SK-N-SH (cell line): ENCODE measurements at regions not wholly inside any gene's neighbourhood (a gene's known extent, or its start where the extent isn't known, plus 50 kb on each side); places are given as distances from the start of the nearest gene placed in this dataset.

Experiments used
- CTCF ChIA-PET: fragments of 300-600, 350-600 bp; formaldehyde crosslinking; extraction: SDS; loops from one replicate; lab custom pipeline; 2021; lab: Yijun Ruan, JAX
- POLR2A ChIA-PET: fragments of 350-600 bp; sonication (Branson Sonifier 250); formaldehyde crosslinking; extraction: SDS; loops from one replicate; lab custom pipeline; 2020; ENCODE audit warnings: antibody characterized with exemption, inconsistent platforms; lab: Yijun Ruan, JAX
- DNase-seq: peaks from one replicate; pipeline ENCODE4 v3.0.0; 2012
- H2AFZ ChIP-seq: fragments of 200-600 bp; sonication (generic); 2 replicates; pipeline ENCODE4 v1.8.1; 2016; ENCODE audit warnings: antibody characterized with exemption, mild to moderate bottlenecking, low read depth
- H3F3A ChIP-seq: fragments of 200-600 bp; sonication (generic); replicated peaks from 2 replicates; pipeline ENCODE3; 2016; ENCODE audit warnings: antibody characterized with exemption, mild to moderate bottlenecking; ENCODE audit not compliant: insufficient read depth
- H3K27ac ChIP-seq, 2 experiments: fragments of 200-500 bp in 1 of 2; fragments of 200-600 bp in 1 of 2; sonication (Bioruptor generic) in 1 of 2; sonication (generic), shearing (Covaris generic) in 1 of 2; 2 replicates each; pipeline versions ENCODE4 v1.5.1 to v1.6.1; 2014 to 2016; ENCODE audit warnings: low read depth in 2 of 2, inconsistent platforms in 1 of 2, low read length in 1 of 2, mild to moderate bottlenecking in 1 of 2, mixed read lengths in 1 of 2
- H3K27me3 ChIP-seq: fragments of 200-600 bp; sonication (generic), shearing (Covaris generic); 2 replicates; pipeline ENCODE4 v1.6.1; 2016; ENCODE audit warnings: mixed run types; ENCODE audit not compliant: insufficient read depth
- H3K36me3 ChIP-seq, 2 experiments: fragments of 200-500 bp in 1 of 2; fragments of 200-600 bp in 1 of 2; sonication (Bioruptor generic) in 1 of 2; sonication (generic) in 1 of 2; replicated peaks in 1 of 2; 2 replicates each; pipeline versions ENCODE3 to v1.5.1; 2014 to 2016; ENCODE audit warnings: low read length in 1 of 2, mild to moderate bottlenecking in 1 of 2; ENCODE audit not compliant: insufficient read depth in 2 of 2, control insufficient read depth in 1 of 2
- H3K4me1 ChIP-seq, 2 experiments: fragments of 200-500 bp in 1 of 2; fragments of 200-600 bp in 1 of 2; sonication (Bioruptor generic) in 1 of 2; sonication (generic), shearing (Covaris generic) in 1 of 2; 2 replicates each; pipeline versions ENCODE4 v1.5.1 to v1.6.1; 2014 to 2016; ENCODE audit warnings: low read depth in 1 of 2, low read length in 1 of 2, mixed run types in 1 of 2; ENCODE audit not compliant: insufficient read depth in 2 of 2, control insufficient read depth in 1 of 2
- H3K4me2 ChIP-seq: fragments of 200-600 bp; sonication (generic), shearing (Covaris generic); 2 replicates; pipeline ENCODE4 v1.6.1; 2017; ENCODE audit warnings: mixed run types
- H3K4me3 ChIP-seq, 2 experiments: fragments of 200-500 bp in 1 of 2; fragments of 200-600 bp in 1 of 2; sonication (Bioruptor generic) in 1 of 2; sonication (generic), shearing (Covaris generic) in 1 of 2; 2 replicates each; pipeline versions ENCODE4 v1.5.1 to v1.8.1; 2014 to 2016; ENCODE audit warnings: low read depth in 2 of 2, inconsistent platforms in 1 of 2, low read length in 1 of 2, mild to moderate bottlenecking in 1 of 2, mixed read lengths in 1 of 2, moderate library complexity in 1 of 2
- H3K79me2 ChIP-seq: fragments of 200-600 bp; sonication (generic); 2 replicates; pipeline ENCODE4 v1.8.1; 2017; ENCODE audit warnings: mild to moderate bottlenecking; ENCODE audit not compliant: insufficient read depth
- H3K9ac ChIP-seq: fragments of 200-600 bp; sonication (generic); 2 replicates; pipeline ENCODE4 v1.6.1; 2017; ENCODE audit warnings: mixed run types
- H3K9me2 ChIP-seq: fragments of 200-600 bp; sonication (generic); 2 replicates; pipeline ENCODE4 v1.6.1; 2017; ENCODE audit warnings: mixed run types
- H3K9me3 ChIP-seq: fragments of 200-600 bp; sonication (generic); 2 replicates; pipeline ENCODE4 v1.6.1; 2017; ENCODE audit warnings: mixed run types, mild to moderate bottlenecking, moderate library complexity
- H4K20me1 ChIP-seq: fragments of 200-600 bp; sonication (generic); 2 replicates; pipeline ENCODE4 v1.6.1; 2017; ENCODE audit warnings: mild to moderate bottlenecking, mixed run types; ENCODE audit not compliant: insufficient read depth
- EP300 ChIP-seq, 2 experiments: IDR thresholded peaks; 2 replicates each; pipeline versions ENCODE4 v1.4.0 to v1.6.1; 2012; ENCODE audit warnings: borderline replicate concordance in 1 of 2, low read depth in 1 of 2, low read length in 1 of 2
- GABPA ChIP-seq: IDR thresholded peaks from 2 replicates; pipeline ENCODE4 v1.4.0; 2012; ENCODE audit warnings: low read depth, mild to moderate bottlenecking
- MEF2A ChIP-seq: IDR thresholded peaks from 2 replicates; pipeline ENCODE4 v1.4.0; 2012; ENCODE audit warnings: low read depth, borderline replicate concordance
- POLR2AphosphoS5 ChIP-seq: IDR thresholded peaks from 2 replicates; pipeline ENCODE4 v1.6.1; 2012; ENCODE audit warnings: low read depth, low read length
- RAD21 ChIP-seq: IDR thresholded peaks from 2 replicates; pipeline ENCODE4 v1.6.1; 2012; ENCODE audit warnings: mild to moderate bottlenecking, low read length
- RFX5 ChIP-seq: IDR thresholded peaks from 2 replicates; pipeline ENCODE4 v1.6.1; 2012; ENCODE audit warnings: mild to moderate bottlenecking, improper control_type of control experiment, low read length
- RXRA ChIP-seq: IDR thresholded peaks from 2 replicates; pipeline ENCODE4 v1.4.0; 2012; ENCODE audit warnings: low read depth, mild to moderate bottlenecking, borderline replicate concordance
- SMC3 ChIP-seq: IDR thresholded peaks from 2 replicates; pipeline ENCODE4 v1.6.1; 2012; ENCODE audit warnings: low read depth, low read length, improper control_type of control experiment
- TAF1 ChIP-seq: IDR thresholded peaks from 2 replicates; pipeline ENCODE4 v1.6.1; 2012; ENCODE audit warnings: low read depth, mild to moderate bottlenecking, low read length, moderate library complexity, borderline replicate concordance
- WGBS: methylation state at CpG from one replicate; pipeline ENCODE4 v1.1.6; 2017; ENCODE audit warnings: low lambda C conversion rate; 5-methylcytosine and 5-hydroxymethylcytosine counted together
- TF ChIP-seq, protein P1 (sequence below): fragments of 150-350 bp; IDR thresholded peaks from 2 replicates; pipeline ENCODE4 v1.6.1; 2017; ENCODE audit warnings: antibody characterized with exemption, low read length, low read depth, borderline replicate concordance
- TF ChIP-seq, protein P2 (sequence below): IDR thresholded peaks from 2 replicates; pipeline ENCODE4 v1.4.0; 2012; ENCODE audit warnings: low read depth
- TF ChIP-seq, protein P3 (sequence below): fragments of 150-350 bp; IDR thresholded peaks from 2 replicates; pipeline ENCODE4 v1.6.1; 2016; ENCODE audit warnings: mild to moderate bottlenecking, low read depth, low read length
- TF ChIP-seq, protein P4 (sequence below): IDR thresholded peaks from 2 replicates; pipeline ENCODE4 v1.4.0; 2012; ENCODE audit warnings: low read depth, borderline replicate concordance

DNA sequence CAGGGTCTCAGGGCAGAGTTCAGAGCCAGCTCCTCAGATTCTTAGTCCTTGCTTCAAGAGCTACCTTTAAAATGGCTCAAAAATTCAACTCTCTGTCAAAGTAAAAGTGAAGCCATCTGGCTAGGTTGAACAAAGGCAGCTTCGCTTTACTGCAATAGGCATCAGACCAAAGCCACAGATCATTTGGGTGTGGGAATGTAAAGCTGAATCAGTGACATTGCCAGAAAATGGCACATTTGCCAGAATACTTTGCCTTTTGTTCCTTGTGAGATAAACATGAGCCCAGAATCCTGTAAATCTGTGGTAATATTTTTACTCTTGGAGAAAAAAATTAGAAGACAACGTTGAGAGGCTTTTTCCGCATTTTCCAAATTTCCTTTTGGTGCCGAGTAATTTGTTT is 210.5 kb downstream of the PALM2AKAP2 start:
- H3K36me3 ChIP-seq = peaks cover 0 to 6% of the 10 kb centered on the region in 2 experiments
- no peak for DNase-seq
- no peak overlapping the region for H3K9ac ChIP-seq
- H3K4me1 ChIP-seq = peaks cover 0 to 7% of the 10 kb centered on the region in 2 experiments; a peak in 2 of 4 replicates
- H4K20me1 ChIP-seq = no peaks in the 10 kb centered on the region
- H3K9me2 ChIP-seq = no peaks in the 10 kb centered on the region
- H3K4me3 ChIP-seq = no peak overlapping the region
- no peaks in the 10 kb centered on the region for H3K27me3 ChIP-seq
- H3K79me2 ChIP-seq = peaks cover 8% of the 10 kb centered on the region; the same call in 1 of the 2 replicates
- peaks cover 20% of the 10 kb centered on the region for H3F3A ChIP-seq
- TF ChIP-seq GABPA (no peak), EP300 (IDR thresholded peaks at IDR 0.05; ENCODE audit: borderline replicate concordance in 1 of 2, low read depth in 1 of 2, low read length in 1 of 2) (no peak), RFX5 (no peak), POLR2AphosphoS5 (no peak), RXRA (no peak), SMC3 (no peak), TAF1 (no peak)
- TF ChIP-seq, protein P1, sequence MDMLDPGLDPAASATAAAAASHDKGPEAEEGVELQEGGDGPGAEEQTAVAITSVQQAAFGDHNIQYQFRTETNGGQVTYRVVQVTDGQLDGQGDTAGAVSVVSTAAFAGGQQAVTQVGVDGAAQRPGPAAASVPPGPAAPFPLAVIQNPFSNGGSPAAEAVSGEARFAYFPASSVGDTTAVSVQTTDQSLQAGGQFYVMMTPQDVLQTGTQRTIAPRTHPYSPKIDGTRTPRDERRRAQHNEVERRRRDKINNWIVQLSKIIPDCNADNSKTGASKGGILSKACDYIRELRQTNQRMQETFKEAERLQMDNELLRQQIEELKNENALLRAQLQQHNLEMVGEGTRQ = no peak
- TF ChIP-seq, protein P2, sequence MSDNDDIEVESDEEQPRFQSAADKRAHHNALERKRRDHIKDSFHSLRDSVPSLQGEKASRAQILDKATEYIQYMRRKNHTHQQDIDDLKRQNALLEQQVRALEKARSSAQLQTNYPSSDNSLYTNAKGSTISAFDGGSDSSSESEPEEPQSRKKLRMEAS = no peak
- TF ChIP-seq, protein P3, sequence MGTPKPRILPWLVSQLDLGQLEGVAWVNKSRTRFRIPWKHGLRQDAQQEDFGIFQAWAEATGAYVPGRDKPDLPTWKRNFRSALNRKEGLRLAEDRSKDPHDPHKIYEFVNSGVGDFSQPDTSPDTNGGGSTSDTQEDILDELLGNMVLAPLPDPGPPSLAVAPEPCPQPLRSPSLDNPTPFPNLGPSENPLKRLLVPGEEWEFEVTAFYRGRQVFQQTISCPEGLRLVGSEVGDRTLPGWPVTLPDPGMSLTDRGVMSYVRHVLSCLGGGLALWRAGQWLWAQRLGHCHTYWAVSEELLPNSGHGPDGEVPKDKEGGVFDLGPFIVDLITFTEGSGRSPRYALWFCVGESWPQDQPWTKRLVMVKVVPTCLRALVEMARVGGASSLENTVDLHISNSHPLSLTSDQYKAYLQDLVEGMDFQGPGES = no peak
- TF ChIP-seq, protein P4, sequence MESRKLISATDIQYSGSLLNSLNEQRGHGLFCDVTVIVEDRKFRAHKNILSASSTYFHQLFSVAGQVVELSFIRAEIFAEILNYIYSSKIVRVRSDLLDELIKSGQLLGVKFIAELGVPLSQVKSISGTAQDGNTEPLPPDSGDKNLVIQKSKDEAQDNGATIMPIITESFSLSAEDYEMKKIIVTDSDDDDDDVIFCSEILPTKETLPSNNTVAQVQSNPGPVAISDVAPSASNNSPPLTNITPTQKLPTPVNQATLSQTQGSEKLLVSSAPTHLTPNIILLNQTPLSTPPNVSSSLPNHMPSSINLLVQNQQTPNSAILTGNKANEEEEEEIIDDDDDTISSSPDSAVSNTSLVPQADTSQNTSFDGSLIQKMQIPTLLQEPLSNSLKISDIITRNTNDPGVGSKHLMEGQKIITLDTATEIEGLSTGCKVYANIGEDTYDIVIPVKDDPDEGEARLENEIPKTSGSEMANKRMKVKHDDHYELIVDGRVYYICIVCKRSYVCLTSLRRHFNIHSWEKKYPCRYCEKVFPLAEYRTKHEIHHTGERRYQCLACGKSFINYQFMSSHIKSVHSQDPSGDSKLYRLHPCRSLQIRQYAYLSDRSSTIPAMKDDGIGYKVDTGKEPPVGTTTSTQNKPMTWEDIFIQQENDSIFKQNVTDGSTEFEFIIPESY = no peak
- no peaks in the 10 kb centered on the region for H3K9me3 ChIP-seq
- H2AFZ ChIP-seq = no peak overlapping the region
- H3K27ac ChIP-seq = no peak overlapping the region
- no peak overlapping the region for H3K4me2 ChIP-seq
- 80% methylated on average over 4 of the region's 4 CpGs for WGBS
- POLR2A ChIA-PET = no interaction called here
- CTCF ChIA-PET = no interaction called here

DNA sequence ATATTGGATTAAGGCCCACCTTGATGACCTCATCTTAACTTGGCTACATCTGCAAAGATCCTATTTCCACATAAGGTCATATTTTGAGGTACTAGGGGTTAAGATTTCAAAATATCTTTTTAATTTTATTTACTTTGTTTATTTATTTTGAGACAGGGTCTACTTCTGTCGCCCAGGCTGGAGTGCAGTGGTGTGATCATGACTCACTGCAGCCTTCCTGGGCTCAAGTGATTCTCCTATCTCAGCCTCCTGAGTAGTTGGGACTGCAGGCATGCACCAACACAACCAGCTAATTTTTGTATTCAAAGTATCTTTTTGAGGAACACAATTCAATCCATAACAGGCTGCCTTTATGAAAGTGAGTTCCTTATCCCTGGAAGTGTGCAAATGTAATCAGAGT is 212.3 kb downstream of the PALM2AKAP2 start:
- Histone ChIP-seq H3K9me2 (no peaks in the 10 kb centered on the region), H3K4me2 (no peak overlapping the region), H3K9ac (no peak overlapping the region), H3K27ac (no peak overlapping the region), H3K4me1 (no peaks in the 10 kb centered on the region), H3K27me3 (no peaks in the 10 kb centered on the region), H3F3A (peaks cover 6% of the 10 kb centered on the region), H3K79me2 (peaks cover 8% of the 10 kb centered on the region; the same call in 1 of the 2 replicates), H3K4me3 (no peak overlapping the region), H4K20me1 (no peaks in the 10 kb centered on the region), H3K9me3 (no peaks in the 10 kb centered on the region), H3K36me3 (peaks cover 0 to 12% of the 10 kb centered on the region in 2 experiments), H2AFZ (no peak overlapping the region)
- ChIA-PET CTCF (no interaction called here), POLR2A (no interaction called here)
- 76% methylated on average over 1 of the region's 1 CpG for WGBS
- TF ChIP-seq RAD21 (no peak), MEF2A (no peak)
- DNase-seq = no peak
